ENCODE measurements at regions not wholly inside any gene's neighbourhood (a gene's known extent, or its start where the extent isn't known, plus 50 kb on each side); places are given as distances from the start of the nearest gene placed in this dataset.
"Not testable (repeated sequence)": the region's sequence is repeated elsewhere in the genome, so short reads cannot be mapped to it uniquely, and the experiment has no call there.

DNA sequence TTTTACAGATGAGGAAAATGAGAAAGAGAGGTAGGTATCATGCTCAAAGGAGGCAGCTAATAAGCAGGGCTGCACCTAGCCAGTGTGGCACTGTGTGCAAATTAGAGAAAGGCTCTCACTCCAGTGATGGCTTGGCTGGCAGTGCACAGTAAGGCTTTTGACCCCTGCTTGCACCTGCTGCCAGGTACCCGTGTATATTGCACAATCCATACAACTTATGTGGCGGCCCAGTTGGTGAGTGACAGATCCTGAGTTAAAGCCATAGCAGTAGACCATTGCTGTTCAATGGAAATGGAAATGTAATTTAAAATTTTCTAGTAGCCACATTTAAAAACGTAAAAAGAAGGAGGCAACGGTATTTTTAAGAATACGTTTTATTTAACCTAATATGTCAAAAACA lies 266.4 kb upstream of the AZI2 start:
- 80 to 85% (median 81%) methylated on average over 5 of the region's 5 CpGs for WGBS, 3 donors
- Histone ChIP-seq H3K9me3 (no peaks in the 10 kb centered on the region), H3K27ac (no peak overlapping the region), H3K4me3 (no peak overlapping the region), H3K36me3 (ENCODE audit: insufficient read depth in 1 of 2, low read depth in 1 of 2) (no peaks in the 10 kb centered on the region), H3K27me3 (ENCODE audit: insufficient read depth in 3 of 3, low read length in 2 of 3) (no peaks in the 10 kb centered on the region), H3K4me1 (no peaks in the 10 kb centered on the region)
- no peak for ATAC-seq
- no peak for DNase-seq
- TF ChIP-seq, protein P1, sequence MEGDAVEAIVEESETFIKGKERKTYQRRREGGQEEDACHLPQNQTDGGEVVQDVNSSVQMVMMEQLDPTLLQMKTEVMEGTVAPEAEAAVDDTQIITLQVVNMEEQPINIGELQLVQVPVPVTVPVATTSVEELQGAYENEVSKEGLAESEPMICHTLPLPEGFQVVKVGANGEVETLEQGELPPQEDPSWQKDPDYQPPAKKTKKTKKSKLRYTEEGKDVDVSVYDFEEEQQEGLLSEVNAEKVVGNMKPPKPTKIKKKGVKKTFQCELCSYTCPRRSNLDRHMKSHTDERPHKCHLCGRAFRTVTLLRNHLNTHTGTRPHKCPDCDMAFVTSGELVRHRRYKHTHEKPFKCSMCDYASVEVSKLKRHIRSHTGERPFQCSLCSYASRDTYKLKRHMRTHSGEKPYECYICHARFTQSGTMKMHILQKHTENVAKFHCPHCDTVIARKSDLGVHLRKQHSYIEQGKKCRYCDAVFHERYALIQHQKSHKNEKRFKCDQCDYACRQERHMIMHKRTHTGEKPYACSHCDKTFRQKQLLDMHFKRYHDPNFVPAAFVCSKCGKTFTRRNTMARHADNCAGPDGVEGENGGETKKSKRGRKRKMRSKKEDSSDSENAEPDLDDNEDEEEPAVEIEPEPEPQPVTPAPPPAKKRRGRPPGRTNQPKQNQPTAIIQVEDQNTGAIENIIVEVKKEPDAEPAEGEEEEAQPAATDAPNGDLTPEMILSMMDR (IDR thresholded peaks at IDR 0.05): no peak
- intact Hi-C loops (cut with DNase I): no loop called here

DNA sequence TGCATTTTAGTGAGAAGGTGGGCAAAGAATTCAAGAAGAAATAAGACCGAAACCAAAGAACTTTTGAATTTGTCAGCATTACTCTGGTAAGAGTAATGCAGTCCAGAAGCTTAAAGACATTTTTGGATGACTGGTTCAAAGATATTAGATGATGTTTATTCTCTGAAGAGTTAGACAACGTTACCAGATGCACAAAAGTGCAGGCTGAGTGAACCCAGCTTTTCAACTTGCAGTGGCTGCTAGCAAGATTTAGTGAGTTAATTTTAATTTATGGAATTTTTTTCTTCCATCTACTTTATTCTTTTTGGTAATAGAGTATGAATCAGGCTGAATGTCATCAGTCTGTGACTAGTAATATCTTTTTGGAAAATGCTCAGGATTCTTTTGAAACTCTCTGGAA lies 267.3 kb upstream of the AZI2 start:
- 76 to 82% (median 78%) methylated on average over 2 of the region's 2 CpGs for WGBS, 3 donors
- DNase-seq (no peak), ATAC-seq (no peak)
- Histone ChIP-seq H3K4me1 (no peaks in the 10 kb centered on the region), H3K9me3 (no peaks in the 10 kb centered on the region), H3K27me3 (ENCODE audit: insufficient read depth in 3 of 3, low read length in 2 of 3) (no peaks in the 10 kb centered on the region), H3K27ac (no peak overlapping the region), H3K4me3 (no peak overlapping the region), H3K36me3 (ENCODE audit: insufficient read depth in 1 of 2, low read depth in 1 of 2) (no peaks in the 10 kb centered on the region)
- TF ChIP-seq, protein P1 (IDR thresholded peaks at IDR 0.05): no peak
- intact Hi-C loops (cut with DNase I): no loop called here

DNA sequence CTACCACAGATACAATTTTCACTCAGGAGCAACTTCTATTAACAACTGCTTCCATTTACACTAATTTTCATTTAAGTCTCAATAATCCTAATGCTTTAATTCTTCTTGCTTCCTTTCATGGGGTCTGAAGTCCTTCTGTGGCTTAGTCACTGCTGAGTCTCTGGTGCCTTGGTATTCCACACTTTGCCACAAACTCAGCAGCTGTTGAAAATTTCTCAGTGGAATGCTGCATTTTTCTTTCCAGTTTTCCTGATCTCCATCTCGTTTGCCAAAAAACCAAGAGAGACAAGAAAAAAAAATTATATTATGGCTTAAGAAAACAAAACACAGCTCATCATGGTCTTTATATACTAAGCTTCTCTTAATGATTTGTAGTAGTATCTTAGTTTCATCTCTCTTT lies 269.2 kb upstream of the AZI2 start:
- 36 to 51% (median 49%) methylated on average over 1 of the region's 1 CpG for WGBS, 3 donors

GRCh38 chr3:28623106-28623505 lies 274.5 kb upstream of the AZI2 start:
- WGBS, 3 donors: 92 to 94% (median 94%) methylated on average over 5 of the region's 5 CpGs
- intact Hi-C loops (cut with DNase I): no loop called here

More for the DNA sequence above, 269.2 kb upstream of the AZI2 start:
- no peaks in the 10 kb centered on the region for H3K27me3 ChIP-seq (ENCODE audit: insufficient read depth in 3 of 3, low read length in 2 of 3)
- intact Hi-C loops (cut with DNase I): no loop called here
- TF ChIP-seq, protein P1 (IDR thresholded peaks at IDR 0.05): no peak
- ATAC-seq: no peak
- H3K4me1 ChIP-seq: no peaks in the 10 kb centered on the region
- no peaks in the 10 kb centered on the region for H3K9me3 ChIP-seq
- no peak overlapping the region for H3K4me3 ChIP-seq
- no peak for DNase-seq
- no peak overlapping the region for H3K27ac ChIP-seq
- H3K36me3 ChIP-seq (ENCODE audit: insufficient read depth in 1 of 2, low read depth in 1 of 2): no peaks in the 10 kb centered on the region

GRCh38 chr3:28624084-28624483 lies 275.5 kb upstream of the AZI2 start:
- Histone ChIP-seq H3K27ac (no peak overlapping the region), H3K9me3 (no peaks in the 10 kb centered on the region), H3K4me3 (no peak overlapping the region), H3K27me3 (ENCODE audit: insufficient read depth in 3 of 3, low read length in 2 of 3) (no peaks in the 10 kb centered on the region), H3K4me1 (no peaks in the 10 kb centered on the region), H3K36me3 (ENCODE audit: insufficient read depth in 1 of 2, low read depth in 1 of 2) (no peaks in the 10 kb centered on the region)
- TF ChIP-seq, protein P1 (IDR thresholded peaks at IDR 0.05): no peak
- intact Hi-C loops (cut with DNase I): no loop called here
- DNase-seq (no peak), ATAC-seq (no peak)
- WGBS, 3 donors: 53 to 69% (median 59%) methylated on average over 3 of the region's 3 CpGs

More at GRCh38 chr3:28623106-28623505, 274.5 kb upstream of the AZI2 start:
- TF ChIP-seq, protein P1 (IDR thresholded peaks at IDR 0.05): no peak
- Histone ChIP-seq H3K4me3 (no peak overlapping the region), H3K27ac (no peak overlapping the region), H3K4me1 (no peaks in the 10 kb centered on the region), H3K27me3 (ENCODE audit: insufficient read depth in 3 of 3, low read length in 2 of 3) (no peaks in the 10 kb centered on the region), H3K36me3 (ENCODE audit: insufficient read depth in 1 of 2, low read depth in 1 of 2) (no peaks in the 10 kb centered on the region), H3K9me3 (no peaks in the 10 kb centered on the region)
- no peak for DNase-seq
- no peak for ATAC-seq

- H3K27ac ChIP-seq; H3K27me3 ChIP-seq (ENCODE audit: insufficient read depth in 3 of 3, low read length in 2 of 3); H3K36me3 ChIP-seq (ENCODE audit: insufficient read depth in 1 of 2, low read depth in 1 of 2); intact Hi-C loops (cut with DNase I); H3K9me3 ChIP-seq; H3K4me1 ChIP-seq; DNase-seq; ATAC-seq; H3K4me3 ChIP-seq: not testable (repeated sequence)
- 86 to 90% (median 88%) methylated on average over 2 of the region's 2 CpGs for whole genome bisulfite sequencing, 3 donors
Observed at GRCh38 chr3:28627843-28628242, 279.2 kb upstream of the AZI2 start.

All from psoas muscle (tissue), 7 donors.